ENCODE measurements at regions not wholly inside any gene's neighbourhood (a gene's known extent, or its start where the extent isn't known, plus 50 kb on each side); places are given as distances from the start of the nearest gene placed in this dataset.

GRCh38 chr4:17170131-17170530 is 271.7 kb upstream of the LDB2 start:
- ATAC-seq (no peak), FAIRE-seq (no peak), DNase-seq (ENCODE audit: low read depth, low spot score) (no peak)
- TF ChIP-seq BCL11A (IDR thresholded peaks at IDR 0.05; ENCODE audit: low read depth, low read length) = no peak
- no peak for TF ChIP-seq WRNIP1 (IDR thresholded peaks at IDR 0.05; ENCODE audit: borderline replicate concordance, low read depth, low read length)
- no peak for TF ChIP-seq EED (IDR thresholded peaks at IDR 0.05; ENCODE audit: low read depth)
- no peak for TF ChIP-seq LARP7 (IDR thresholded peaks at IDR 0.05)
- no peak for TF ChIP-seq FOXM1 (IDR thresholded peaks at IDR 0.05; ENCODE audit: low read depth, low read length)
- no peak for TF ChIP-seq NRF1 (conservative IDR thresholded peaks at IDR 0.05; ENCODE audit: low read depth, low read length)
- TF ChIP-seq ZZZ3 (IDR thresholded peaks at IDR 0.05; ENCODE audit: control insufficient read depth, insufficient read length, low read depth) = no peak
- no peaks in the 10 kb centered on the region for H4K20me1 ChIP-seq (ENCODE audit: control insufficient read depth, insufficient read depth)
- no peak overlapping the region for H3K27ac ChIP-seq (ENCODE audit: control insufficient read depth, insufficient read depth)
- H3K9me3 ChIP-seq (replicated peaks; ENCODE audit: control insufficient read depth, insufficient read depth, low read length) = no peaks in the 10 kb centered on the region
- POLR2A ChIA-PET = no interaction called here
- H3K4me1 ChIP-seq (ENCODE audit: control insufficient read depth, insufficient read depth, low read length) = no peaks in the 10 kb centered on the region
- no TSS peak for BruUV-seq (replicated peaks)
- in situ Hi-C loops (cut with MboI) = no loop called here
- SMC1A ChIA-PET (ENCODE audit: uncharacterized antibody, unreplicated experiment) = interaction anchor here (0.9 to 1.2 kb wide), 2 partner anchors 32 to 265 kb away, joined by 3 read pairs; no protein-coding TSS in a partner anchor
- RAD21 ChIA-PET (ENCODE audit: unreplicated experiment) = interaction anchor here (1.1 kb wide), 2 partner anchors 157 to 278 kb away, joined by 3 to 5 read pairs; no protein-coding TSS in a partner anchor
- H3K79me2 ChIP-seq (ENCODE audit: control insufficient read depth, insufficient read depth, low read length) = no peaks in the 10 kb centered on the region
- WGBS (ENCODE audit: insufficient coverage, insufficient replicate concordance, low lambda C conversion rate, missing lambda C conversion rate) = 0% methylated on average over 2 of the region's 2 CpGs
- intact Hi-C loops (cut with micrococcal nuclease; ENCODE audit: unreplicated experiment) = no loop called here
- H3K27me3 ChIP-seq (replicated peaks in 1 of 2; ENCODE audit: control insufficient read depth in 2 of 2, insufficient read depth in 2 of 2, low read length in 1 of 2) = no peaks in the 10 kb centered on the region
- no peak overlapping the region for H2AFZ ChIP-seq (ENCODE audit: control insufficient read depth, low read depth, low read length)
- no peaks in the 10 kb centered on the region for H3K36me3 ChIP-seq (ENCODE audit: control insufficient read depth in 2 of 2, insufficient read depth in 2 of 2, low read length in 1 of 2)
- no peak overlapping the region for H3K9ac ChIP-seq (ENCODE audit: control insufficient read depth, insufficient read depth, low read length)
- H3K4me3 ChIP-seq = no peak overlapping the region
- CTCF ChIA-PET = interaction anchor here (1.4 to 1.7 kb wide), 2 partner anchors 9 to 278 kb away, joined by 3 to 8 read pairs; no protein-coding TSS in a partner anchor
- H3K4me2 ChIP-seq (ENCODE audit: control insufficient read depth, insufficient read depth) = no peak overlapping the region

DNA sequence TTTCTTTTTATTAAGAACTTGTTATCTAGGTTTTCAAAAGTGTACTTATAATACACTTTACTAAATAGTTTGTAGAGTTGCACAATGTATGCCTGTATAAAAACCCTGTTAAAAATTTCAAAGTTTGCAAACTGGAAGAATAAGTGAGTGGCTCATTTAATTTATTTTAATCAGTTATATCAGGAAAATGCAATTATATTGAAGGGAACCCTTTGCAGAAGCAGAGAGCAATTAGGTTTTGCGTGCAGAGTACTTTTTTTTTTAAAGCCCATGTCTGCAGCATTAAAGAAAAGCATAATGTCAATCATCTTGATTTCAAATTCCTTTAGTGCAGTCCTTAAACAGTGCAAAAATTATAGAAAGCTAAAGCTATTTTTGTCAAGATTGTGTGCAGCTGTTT is 271.3 kb upstream of the LDB2 start:
- WGBS (ENCODE audit: insufficient coverage, insufficient replicate concordance, low lambda C conversion rate, missing lambda C conversion rate) = 50% methylated on average over 1 of the region's 1 CpG
- no peaks in the 10 kb centered on the region for H4K20me1 ChIP-seq (ENCODE audit: control insufficient read depth, insufficient read depth)
- H3K27ac ChIP-seq (ENCODE audit: control insufficient read depth, insufficient read depth) = no peak overlapping the region
- FAIRE-seq (no peak), DNase-seq (ENCODE audit: low read depth, low spot score) (no peak), ATAC-seq (no peak)
- H3K4me3 ChIP-seq = no peak overlapping the region
- no TSS peak for BruUV-seq (replicated peaks)
- ChIA-PET RAD21 (ENCODE audit: unreplicated experiment) (interaction anchor here (0.8 to 1.1 kb wide), 3 partner anchors 158 to 303 kb away, joined by 3 to 5 read pairs (median 3); no protein-coding TSS in a partner anchor), SMC1A (ENCODE audit: uncharacterized antibody, unreplicated experiment) (interaction anchor here (0.9 kb wide), 1 partner anchor 265 kb away, joined by 3 read pairs; no protein-coding TSS in a partner anchor), POLR2A (no interaction called here), CTCF (interaction anchor here (1.4 to 1.7 kb wide), 2 partner anchors 9 to 278 kb away, joined by 3 to 8 read pairs; no protein-coding TSS in a partner anchor)
- no peak overlapping the region for H2AFZ ChIP-seq (ENCODE audit: control insufficient read depth, low read depth, low read length)
- no peak overlapping the region for H3K4me2 ChIP-seq (ENCODE audit: control insufficient read depth, insufficient read depth)
- H3K4me1 ChIP-seq (ENCODE audit: control insufficient read depth, insufficient read depth, low read length) = no peaks in the 10 kb centered on the region
- H3K79me2 ChIP-seq (ENCODE audit: control insufficient read depth, insufficient read depth, low read length) = no peaks in the 10 kb centered on the region
- H3K27me3 ChIP-seq (replicated peaks in 1 of 2; ENCODE audit: control insufficient read depth in 2 of 2, insufficient read depth in 2 of 2, low read length in 1 of 2) = no peaks in the 10 kb centered on the region
- intact Hi-C loops (cut with micrococcal nuclease; ENCODE audit: unreplicated experiment) = no loop called here
- no peak overlapping the region for H3K9ac ChIP-seq (ENCODE audit: control insufficient read depth, insufficient read depth, low read length)
- no peaks in the 10 kb centered on the region for H3K9me3 ChIP-seq (replicated peaks; ENCODE audit: control insufficient read depth, insufficient read depth, low read length)
- in situ Hi-C loops (cut with MboI) = no loop called here
- H3K36me3 ChIP-seq (ENCODE audit: control insufficient read depth in 2 of 2, insufficient read depth in 2 of 2, low read length in 1 of 2) = no peaks in the 10 kb centered on the region
- no peak for TF ChIP-seq STAT3 (IDR thresholded peaks at IDR 0.05; ENCODE audit: low read depth, low read length)
- TF ChIP-seq ZSCAN29 (IDR thresholded peaks at IDR 0.05) = no peak
- TF ChIP-seq IKZF1 (conservative IDR thresholded peaks at IDR 0.05) = no peak
- no peak for TF ChIP-seq CTCF (IDR thresholded peaks at IDR 0.05 in 2 of 3, conservative IDR thresholded peaks at IDR 0.05 in 1 of 3; ENCODE audit: control insufficient read depth in 2 of 3, extremely low read depth in 1 of 3, insufficient read depth in 1 of 3, low read depth in 3 of 3, low read length in 3 of 3)
- TF ChIP-seq ZNF207 (IDR thresholded peaks at IDR 0.05; ENCODE audit: borderline replicate concordance) = no peak
- TF ChIP-seq JUND (IDR thresholded peaks at IDR 0.05; ENCODE audit: low read depth, low read length) = no peak
- no peak for TF ChIP-seq BCL3 (IDR thresholded peaks at IDR 0.05; ENCODE audit: borderline replicate concordance, insufficient read depth, low read depth, low read length, poor library complexity, severe bottlenecking)
- TF ChIP-seq SUZ12 (IDR thresholded peaks at IDR 0.05; ENCODE audit: unreplicated experiment) = no peak
- TF ChIP-seq RBBP5 (conservative IDR thresholded peaks at IDR 0.05) = no peak
- no peak for TF ChIP-seq ZBED1 (IDR thresholded peaks at IDR 0.05; ENCODE audit: borderline replicate concordance)
